Stimulated activated CD8-positive, alpha-beta memory T cell treated with anti-CD3 and anti-CD28 coated beads, Interleukin-12 subunit alpha, Interleukin-12 subunit beta, amount 100 ng/mL, for 24 hours (primary cell): ENCODE measurements at regions not wholly inside any gene's neighbourhood (a gene's known extent, or its start where the extent isn't known, plus 50 kb on each side); places are given as distances from the start of the nearest gene placed in this dataset.
"Not testable (repeated sequence)": the region's sequence is repeated elsewhere in the genome, so short reads cannot be mapped to it uniquely, and the experiment has no call there.

Source experiments
- DNase-seq: peaks from one replicate; pipeline ENCODE4 v3.0.0-alpha.2; 2020; ENCODE audit errors: extremely low read depth

GRCh38 chr4:177185151-177185550 is 124.5 kb upstream of the NEIL3 start:
- no peak for DNase-seq

- no peak for DNase-seq
Observed at GRCh38 chr4:177185579-177185978, 124.1 kb upstream of the NEIL3 start.

GRCh38 chr4:177187371-177187770 is 122.3 kb upstream of the NEIL3 start:
- no peak for DNase-seq

- DNase-seq = no peak
Observed at GRCh38 chr4:177190995-177191580, 118.6 kb upstream of the NEIL3 start.

- DNase-seq = no peak
Observed at GRCh38 chr4:177191586-177191985, 118.1 kb upstream of the NEIL3 start.

GRCh38 chr4:177191991-177192390 is 117.7 kb upstream of the NEIL3 start:
- DNase-seq = no peak

GRCh38 chr4:177193024-177193715 is 116.5 kb upstream of the NEIL3 start:
- not testable (repeated sequence) for DNase-seq

- DNase-seq = no peak
Observed at GRCh38 chr4:177194906-177195305, 114.8 kb upstream of the NEIL3 start.

GRCh38 chr4:177196615-177197014 is 113.1 kb upstream of the NEIL3 start:
- DNase-seq = no peak

- DNase-seq = no peak
Observed at GRCh38 chr4:177201614-177202013, 108.1 kb upstream of the NEIL3 start.

GRCh38 chr4:177204126-177204525 is 105.5 kb upstream of the NEIL3 start:
- no peak for DNase-seq

- DNase-seq = no peak
Observed at GRCh38 chr4:177214935-177215334, 94.7 kb upstream of the NEIL3 start.

- no peak for DNase-seq
Observed at GRCh38 chr4:177220376-177220775, 89.3 kb upstream of the NEIL3 start.

- DNase-seq = no peak
Observed at GRCh38 chr4:177222781-177223180, 86.9 kb upstream of the NEIL3 start.

- DNase-seq = no peak
Observed at GRCh38 chr4:177225605-177226004, 84.1 kb upstream of the NEIL3 start.

GRCh38 chr4:177227636-177228035 is 82.0 kb upstream of the NEIL3 start:
- no peak for DNase-seq

- DNase-seq = no peak
Observed at GRCh38 chr4:177228599-177228998, 81.1 kb upstream of the NEIL3 start.

- no peak for DNase-seq
Observed at GRCh38 chr4:177229331-177229730, 80.3 kb upstream of the NEIL3 start.

- no peak for DNase-seq
Observed at GRCh38 chr4:177232473-177232872, 77.2 kb upstream of the NEIL3 start.

GRCh38 chr4:177235026-177235425 is 74.6 kb upstream of the NEIL3 start:
- DNase-seq = no peak

- DNase-seq = no peak
Observed at GRCh38 chr4:177236886-177237285, 72.8 kb upstream of the NEIL3 start.

- no peak for DNase-seq
Observed at GRCh38 chr4:177237291-177237690, 72.4 kb upstream of the NEIL3 start.

GRCh38 chr4:177239477-177239876 is 70.2 kb upstream of the NEIL3 start:
- no peak for DNase-seq

- DNase-seq = no peak
Observed at GRCh38 chr4:177239878-177240277, 69.8 kb upstream of the NEIL3 start.
